Inferior parietal cortex (tissue), 1 donor: ENCODE measurements at regions not wholly inside any gene's neighbourhood (a gene's known extent, or its start where the extent isn't known, plus 50 kb on each side); places are given as distances from the start of the nearest gene placed in this dataset.

ENCODE experiments used
- DNase-seq: peaks from one replicate; pipeline ENCODE4 v3.0.0-alpha.2; 2016; ENCODE audit errors: extremely low spot score

- no peak for DNase-seq
Observed at GRCh38 chr16:59729613-59730012, 995.5 kb upstream of the GOT2 start.

- DNase-seq, result no peak
Observed at GRCh38 chr16:59719121-59719520, 985.0 kb upstream of the GOT2 start.

DNA sequence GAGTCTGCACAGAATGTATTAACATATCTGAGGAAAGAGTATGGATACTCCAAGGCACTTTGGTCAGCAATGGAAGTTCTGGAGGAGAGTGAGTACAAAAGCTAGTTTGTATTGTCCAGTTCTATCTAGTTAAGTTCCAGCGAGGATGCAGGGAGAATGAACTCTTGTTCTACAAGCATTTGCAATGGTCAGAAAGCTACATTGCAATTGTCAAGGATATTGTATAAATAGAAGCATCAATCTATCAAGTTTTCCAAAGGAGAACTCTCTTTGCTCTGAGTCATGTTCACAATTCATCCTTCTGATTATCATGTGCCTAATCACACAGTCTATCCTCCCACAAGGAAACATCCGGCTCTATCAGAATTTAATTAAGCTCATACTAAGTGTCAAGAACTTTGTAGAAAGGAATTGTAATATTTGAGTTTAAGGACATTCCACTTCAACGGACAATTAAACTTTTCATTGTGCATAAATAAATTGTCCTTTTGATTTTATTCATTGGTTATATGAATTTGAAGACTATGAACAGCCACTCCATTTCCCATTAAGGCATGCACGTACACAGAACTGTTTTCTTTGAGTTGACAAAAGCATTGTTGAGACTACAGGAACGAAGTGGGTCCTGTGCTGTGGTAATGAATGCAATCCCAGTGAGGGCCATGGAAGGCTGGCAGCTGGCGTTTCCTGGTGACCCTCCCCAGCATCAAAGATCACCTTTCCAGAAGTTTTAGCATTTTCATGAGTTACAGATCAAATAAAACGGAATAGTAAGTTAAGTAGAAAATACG, 973.5 kb upstream of the GOT2 start:
- DNase-seq, result no peak

DNA sequence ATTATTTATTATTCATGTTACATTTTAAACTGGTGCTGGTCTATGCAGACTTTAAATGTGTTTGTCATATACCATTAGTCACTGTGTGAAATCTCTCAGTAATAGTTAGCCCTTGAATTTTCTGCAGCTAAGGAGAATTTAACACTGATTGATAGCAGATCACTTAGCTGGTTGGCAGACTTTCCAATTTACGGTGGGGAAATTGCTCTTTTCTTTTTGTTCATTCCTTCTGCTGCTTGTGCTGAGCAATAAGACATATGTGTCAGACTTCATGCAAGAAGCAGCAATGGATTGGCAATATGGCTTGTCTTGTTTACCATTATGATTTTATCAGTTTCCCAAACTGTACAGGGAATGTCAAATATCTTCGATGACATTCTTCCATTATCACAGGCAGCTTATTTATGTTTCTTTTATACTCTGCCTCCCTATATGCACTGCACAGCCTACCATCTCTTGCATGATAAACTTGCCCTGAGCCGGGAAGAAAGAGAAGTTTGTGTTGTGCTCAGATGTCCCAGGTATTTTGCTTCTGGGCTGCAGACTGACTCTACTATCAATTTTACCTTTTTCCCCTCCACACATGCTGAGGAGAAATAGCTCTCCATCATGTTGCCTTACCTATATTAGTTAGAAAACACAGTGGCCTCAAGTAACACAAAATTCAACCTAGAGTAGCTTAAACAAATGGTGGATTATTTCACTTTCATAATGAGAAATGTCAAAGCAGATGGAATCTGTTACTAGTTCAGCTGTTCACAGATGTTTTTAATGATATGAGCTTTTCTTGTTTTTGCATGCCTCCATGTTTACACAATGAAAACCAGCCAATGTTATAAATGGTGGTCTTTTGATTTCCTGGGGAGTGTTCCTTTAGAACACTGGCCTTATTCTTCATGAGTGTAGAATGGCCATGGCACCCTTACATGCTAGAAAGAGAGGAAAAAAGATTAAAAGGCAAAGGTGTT, 968.1 kb upstream of the GOT2 start:
- DNase-seq, result no peak

DNA sequence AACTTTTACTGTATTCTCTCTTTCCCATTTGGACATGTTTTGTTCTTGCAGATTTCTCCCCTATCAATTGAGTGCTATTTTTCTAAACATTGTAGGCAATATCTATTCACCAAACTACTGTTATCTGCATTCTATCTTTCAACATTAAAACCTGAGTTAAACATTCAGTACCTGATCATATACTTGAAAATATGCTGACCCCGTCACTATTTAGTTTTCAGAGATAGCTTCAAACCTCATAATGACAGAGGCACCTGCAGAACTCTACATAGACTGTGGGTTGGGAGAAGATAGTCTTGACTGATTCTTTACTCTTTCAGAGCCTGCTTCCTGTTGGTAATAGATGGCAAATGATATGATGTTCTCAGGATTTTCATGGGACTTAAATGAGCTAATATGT, 965.7 kb upstream of the GOT2 start:
- DNase-seq, result no peak

GRCh38 chr16:59698346-59699020, 964.4 kb upstream of the GOT2 start:
- DNase-seq, result no peak

- DNase-seq, result no peak
Observed at GRCh38 chr16:59697761-59698160, 963.6 kb upstream of the GOT2 start.

- DNase-seq, result no peak
Observed at GRCh38 chr16:59697236-59697635, 963.1 kb upstream of the GOT2 start.

- DNase-seq, result no peak
Observed at GRCh38 chr16:59696495-59696894, 962.4 kb upstream of the GOT2 start.

GRCh38 chr16:59690216-59690615, 956.1 kb upstream of the GOT2 start:
- DNase-seq, result no peak

DNA sequence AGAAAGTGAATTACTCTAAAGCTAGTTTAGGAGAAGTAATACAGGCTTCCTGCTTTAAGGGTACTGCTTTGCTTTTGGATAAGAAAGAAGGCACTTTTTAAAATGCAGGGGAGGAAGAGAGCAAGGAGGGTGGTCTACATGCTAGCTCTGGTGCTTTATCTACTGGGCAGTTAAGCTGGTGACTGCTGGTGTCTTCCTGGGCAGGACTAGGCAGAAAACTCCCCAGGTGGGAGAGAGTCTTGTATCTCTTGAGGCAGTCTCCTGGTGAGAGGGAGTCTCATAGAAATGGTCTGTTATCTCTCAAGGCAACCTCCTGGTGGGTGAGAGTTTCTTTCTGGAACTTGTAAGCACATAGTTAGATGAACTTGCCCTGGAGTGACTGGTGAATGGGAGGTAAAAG, 953.9 kb upstream of the GOT2 start:
- DNase-seq, result no peak

DNA sequence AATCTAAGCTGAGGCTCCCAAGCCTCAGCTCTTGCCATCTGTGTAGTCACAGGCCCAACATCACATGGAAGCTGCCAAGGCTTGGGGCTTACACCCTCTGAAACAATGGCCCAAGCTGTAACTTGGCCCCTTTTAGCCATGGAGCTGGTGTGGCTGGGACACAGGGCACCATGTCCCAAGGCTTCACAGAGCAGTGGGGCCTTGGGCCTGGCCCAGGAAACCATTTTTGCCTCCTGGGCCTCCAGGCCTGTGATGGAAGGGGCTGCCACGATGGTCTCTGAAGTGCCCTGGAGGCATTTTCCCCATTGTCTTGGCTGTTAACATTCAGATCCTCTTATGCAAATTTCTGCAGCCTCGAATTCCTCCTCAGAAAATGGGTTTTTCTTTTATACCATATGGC, 952.3 kb upstream of the GOT2 start:
- no peak for DNase-seq

DNA sequence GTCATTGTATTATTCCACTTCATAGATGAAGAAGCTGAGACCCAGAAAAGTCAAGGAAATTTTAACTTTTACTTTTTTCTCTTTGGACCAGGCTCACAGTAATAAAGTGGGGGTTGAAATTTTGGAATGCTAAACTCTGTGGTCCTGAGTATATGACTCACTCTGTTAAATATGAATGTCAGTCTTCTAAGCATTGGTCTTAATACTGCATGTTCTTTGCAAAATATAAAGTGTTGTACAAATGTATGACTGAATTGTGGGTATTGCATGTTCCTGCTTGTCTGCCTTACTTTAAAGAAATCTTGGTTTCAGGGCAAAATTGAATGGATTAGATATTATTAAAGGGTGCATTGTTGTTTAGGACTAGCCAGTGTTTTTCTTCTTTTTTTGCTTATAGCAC, 950.8 kb upstream of the GOT2 start:
- DNase-seq, result no peak

- no peak for DNase-seq
Observed at GRCh38 chr16:59683709-59684108, 949.6 kb upstream of the GOT2 start.

DNA sequence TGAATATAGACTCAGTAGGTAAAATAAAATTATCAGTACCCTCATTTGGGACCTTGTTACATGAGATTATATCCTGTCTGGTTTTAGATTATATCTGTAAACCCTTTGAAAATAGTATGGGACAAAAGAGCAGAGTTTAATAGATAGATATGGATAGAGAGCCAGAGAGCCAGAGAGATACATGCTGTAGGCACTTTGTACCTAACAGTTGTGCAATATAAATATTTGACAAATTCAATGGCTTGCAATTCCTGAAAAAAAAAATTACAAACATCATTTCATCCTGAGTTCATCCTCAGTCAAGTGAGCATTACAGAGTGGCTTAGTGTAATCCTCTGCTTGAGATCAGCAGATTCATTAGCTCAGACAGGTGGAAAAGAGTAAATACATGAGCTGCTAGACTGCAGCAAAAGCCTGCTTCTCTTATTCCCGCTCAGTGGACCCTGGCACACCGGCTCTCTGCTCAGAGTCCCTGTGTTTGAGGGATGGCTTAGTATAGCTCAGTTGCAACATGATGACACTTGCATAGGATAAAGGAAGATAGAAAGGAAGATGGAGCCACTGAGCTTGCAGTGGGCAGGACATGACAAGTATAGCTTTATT, 931.6 kb upstream of the GOT2 start:
- DNase-seq, result no peak

- DNase-seq, result no peak
Observed at GRCh38 chr16:59658572-59658971, 924.5 kb upstream of the GOT2 start.

DNA sequence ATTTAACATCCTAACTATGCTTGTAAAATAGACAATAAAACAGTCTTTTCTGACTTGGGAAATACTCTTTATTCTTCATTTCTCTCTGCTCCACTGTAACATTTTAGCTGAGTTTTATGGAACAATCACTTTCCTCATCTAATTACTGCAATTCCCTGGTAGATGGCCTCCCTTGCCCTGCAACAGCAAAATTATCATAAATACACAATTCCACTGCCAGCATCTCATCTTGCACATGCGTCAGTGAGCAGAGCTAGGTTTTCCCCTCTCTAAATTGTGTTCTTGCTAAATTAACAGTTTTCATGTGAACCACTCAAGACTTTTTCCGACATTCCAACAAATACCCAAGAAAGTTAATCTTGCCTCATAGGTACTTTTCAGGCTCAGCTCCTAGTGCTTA, 920.9 kb upstream of the GOT2 start:
- no peak for DNase-seq

DNA sequence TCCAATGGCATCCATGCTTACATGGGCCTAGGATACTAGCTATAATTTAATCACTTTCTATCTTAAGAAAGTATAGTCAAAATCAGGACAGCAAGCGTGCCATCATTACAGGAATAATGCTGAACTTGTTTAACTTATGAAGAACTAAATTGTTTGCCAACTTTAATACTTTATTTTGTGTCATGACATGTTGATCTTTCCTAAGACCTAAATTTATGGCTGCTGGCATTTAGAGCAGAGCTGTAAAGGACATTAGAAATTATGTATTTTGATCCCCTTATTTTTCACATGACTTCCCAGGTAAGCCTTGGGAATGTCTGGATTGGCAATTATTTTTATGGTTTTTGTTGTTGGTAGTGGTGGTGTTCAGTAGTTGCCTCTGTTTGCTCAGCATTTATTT, 920.3 kb upstream of the GOT2 start:
- DNase-seq, result no peak

DNA sequence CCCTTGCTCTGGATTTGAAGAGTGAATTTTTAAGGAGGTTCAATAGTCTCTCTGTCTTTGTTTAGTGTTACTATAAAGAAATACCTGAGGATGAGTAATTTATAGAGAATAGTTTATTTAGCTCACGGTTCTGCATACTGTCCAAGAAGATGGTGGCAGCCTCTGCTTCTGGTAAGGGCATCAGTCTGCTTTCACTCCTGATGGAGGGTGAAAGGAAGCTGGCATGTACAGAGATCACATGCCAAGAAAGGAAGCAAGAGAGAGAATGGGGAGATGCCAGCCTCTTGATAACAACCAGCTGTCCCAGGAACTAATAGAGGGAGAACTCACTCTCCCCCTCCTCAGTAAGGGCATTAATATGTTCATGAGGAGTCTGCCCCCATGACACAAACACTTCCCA, 917.5 kb upstream of the GOT2 start:
- no peak for DNase-seq

DNA sequence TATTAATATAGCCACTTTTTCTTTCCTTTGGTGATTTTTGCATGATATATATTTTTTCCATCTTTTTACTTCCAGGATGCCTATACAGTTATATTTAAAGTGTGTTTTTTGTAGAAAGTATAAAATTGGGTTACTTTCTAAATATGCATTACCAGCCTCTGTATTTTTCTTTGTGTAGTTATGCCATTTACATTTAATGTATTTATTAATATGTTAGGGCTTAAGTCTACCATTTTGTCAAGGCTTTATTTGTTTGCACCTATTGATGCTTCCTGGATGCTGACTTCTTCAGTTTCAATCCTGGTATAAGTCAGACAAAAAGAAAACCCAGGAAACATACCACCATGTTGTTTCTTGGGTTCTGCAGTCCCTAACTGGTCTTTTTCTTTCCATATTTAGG, 911.1 kb upstream of the GOT2 start:
- no peak for DNase-seq

- no peak for DNase-seq
Observed at GRCh38 chr16:59635674-59636073, 901.6 kb upstream of the GOT2 start.

DNA sequence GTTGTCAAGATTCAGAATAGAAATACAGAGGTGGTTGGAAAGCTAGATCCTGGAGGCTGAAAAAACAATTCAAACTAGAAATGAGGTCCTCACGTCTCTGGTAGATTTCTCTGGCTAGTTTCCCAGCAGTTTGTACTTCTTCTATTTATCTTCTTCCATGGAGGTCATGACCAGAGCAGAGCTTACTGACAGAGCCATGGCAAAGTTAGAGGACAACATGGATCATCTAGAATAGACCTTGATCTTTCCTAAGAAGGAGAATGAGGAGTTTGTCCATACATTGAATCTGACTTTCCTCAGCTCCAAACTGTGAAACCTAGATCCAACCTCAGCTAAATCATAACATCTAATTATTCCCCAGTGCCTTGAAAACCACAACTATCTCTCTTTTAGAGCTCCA, 900.8 kb upstream of the GOT2 start:
- DNase-seq, result no peak
